22Rv1 (cell line): ENCODE measurements at regions not wholly inside any gene's neighbourhood (a gene's known extent, or its start where the extent isn't known, plus 50 kb on each side); places are given as distances from the start of the nearest gene placed in this dataset.

Experiments used
- H3K27ac ChIP-seq: fragments of 450-650 bp; 2 replicates; pipeline ENCODE4 v1.5.1; 2017
- CTCF ChIP-seq: fragments of 450-650 bp; IDR thresholded peaks from 2 replicates; pipeline ENCODE4 v1.5.1; 2017; ENCODE audit warnings: mild to moderate bottlenecking
- ZFX ChIP-seq: fragments of 450-650 bp; IDR thresholded peaks from 2 replicates; pipeline ENCODE4 v1.6.1; 2017; ENCODE audit warnings: antibody characterized with exemption, borderline replicate concordance

- no peak overlapping the region for H3K27ac ChIP-seq
Observed at GRCh38 chr20:16664020-16664419, 65.8 kb upstream of the SNRPB2 start.

GRCh38 chr20:16662467-16662866, 67.4 kb upstream of the SNRPB2 start:
- TF ChIP-seq CTCF: no peak
- TF ChIP-seq ZFX: no peak
- no peak overlapping the region for H3K27ac ChIP-seq

More at GRCh38 chr20:16664020-16664419, 65.8 kb upstream of the SNRPB2 start:
- no peak for TF ChIP-seq CTCF
- TF ChIP-seq ZFX: no peak

GRCh38 chr20:16661756-16662155, 68.1 kb upstream of the SNRPB2 start:
- TF ChIP-seq ZFX (no peak), CTCF (no peak)
- H3K27ac ChIP-seq: no peak overlapping the region

- no peak for TF ChIP-seq CTCF
- TF ChIP-seq ZFX: no peak
- H3K27ac ChIP-seq: no peak overlapping the region
Observed at GRCh38 chr20:16654858-16655535, 74.8 kb upstream of the SNRPB2 start.

DNA sequence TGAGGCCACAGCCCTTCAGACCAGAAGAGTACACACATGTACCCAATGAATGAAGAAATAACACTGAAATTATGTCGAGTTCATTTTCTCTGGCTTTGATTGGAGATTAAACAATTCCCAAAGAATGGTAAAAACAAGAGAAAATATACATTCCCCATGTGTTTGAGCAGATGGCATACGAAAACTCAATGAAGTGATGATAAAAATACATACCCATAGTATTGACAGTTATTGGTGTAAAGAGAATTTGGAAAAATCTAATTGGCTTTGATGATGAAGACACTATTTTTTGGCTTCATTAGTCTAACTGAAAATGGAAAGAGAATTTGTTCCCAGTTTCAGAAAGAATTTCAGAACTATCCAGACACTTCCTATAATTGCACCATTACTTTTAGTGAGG, 76.6 kb upstream of the SNRPB2 start:
- TF ChIP-seq ZFX (no peak), CTCF (no peak)
- no peak overlapping the region for H3K27ac ChIP-seq

DNA sequence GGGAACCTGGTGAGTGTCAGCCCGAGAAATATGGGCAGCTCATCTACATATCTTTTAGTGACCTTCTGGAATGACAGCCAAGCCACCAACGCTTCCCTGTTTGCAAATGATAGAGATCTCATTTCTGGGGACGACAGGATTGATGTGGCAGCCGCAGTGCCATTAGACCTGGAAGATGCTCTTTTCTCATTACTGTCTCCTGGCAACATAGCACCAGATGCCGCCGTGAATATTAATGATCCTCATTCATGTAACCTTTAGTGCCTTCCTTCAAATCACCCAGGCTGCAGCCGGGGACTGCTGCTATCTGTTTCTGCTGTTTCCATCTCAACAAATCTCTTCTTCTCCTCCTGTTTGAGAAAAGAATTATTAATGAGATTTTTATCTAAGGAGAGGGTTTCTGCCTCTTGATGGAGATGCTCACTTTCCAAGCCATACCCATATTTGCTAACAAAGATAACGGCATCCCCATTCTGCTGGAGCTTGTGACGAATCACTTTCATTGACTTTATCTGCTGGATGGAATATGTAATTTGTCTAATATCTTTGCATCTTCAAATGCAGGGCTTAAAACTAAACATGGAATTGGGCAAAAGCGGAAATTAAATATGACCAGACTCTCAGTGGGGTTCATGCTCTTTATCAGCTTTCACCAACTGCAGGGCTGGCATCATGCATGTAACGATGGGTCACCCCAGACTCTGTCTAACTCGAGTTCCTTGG, 74.8 kb upstream of the KIF16B start:
- no peak overlapping the region for H3K27ac ChIP-seq
- no peak for TF ChIP-seq ZFX
- no peak for TF ChIP-seq CTCF

GRCh38 chr20:16641511-16642023, 68.3 kb upstream of the KIF16B start:
- H3K27ac ChIP-seq: no peak overlapping the region
- TF ChIP-seq ZFX: no peak
- TF ChIP-seq CTCF: no peak
